SK-MEL-5 (cell line): ENCODE measurements at regions not wholly inside any gene's neighbourhood (a gene's known extent, or its start where the extent isn't known, plus 50 kb on each side); places are given as distances from the start of the nearest gene placed in this dataset.

Source experiments
- DNase-seq: peaks from one replicate; pipeline ENCODE4 v3.0.0-alpha.2; 2016; ENCODE audit warnings: low read depth, low spot score
- in situ Hi-C: cut with HindIII; loops from 2 replicates; pipeline ENCODE4 v1.10.0; 2016; ENCODE audit warnings: low sequenced_read_pairs, high pct_unique_total_duplicates, low pct_unique_long_range_greater_than_20kb

- in situ Hi-C loops = no loop called here
- no peak for DNase-seq
Measured at GRCh38 chr6:117072781-117073180, 192.6 kb upstream of the VGLL2 start.

GRCh38 chr6:117074672-117075071, 190.7 kb upstream of the VGLL2 start:
- no peak for DNase-seq
- in situ Hi-C loops = no loop called here

- no peak for DNase-seq
- in situ Hi-C loops = no loop called here
Measured at GRCh38 chr6:117075218-117075617, 190.1 kb upstream of the VGLL2 start.

- in situ Hi-C loops = no loop called here
- DNase-seq = no peak
Measured at GRCh38 chr6:117076076-117076475, 189.3 kb upstream of the VGLL2 start.

- in situ Hi-C loops = no loop called here
- no peak for DNase-seq
Measured at GRCh38 chr6:117077300-117077699, 188.1 kb upstream of the VGLL2 start.

GRCh38 chr6:117078624-117079023, 186.7 kb upstream of the VGLL2 start:
- no peak for DNase-seq
- in situ Hi-C loops = no loop called here

GRCh38 chr6:117079951-117080350, 185.4 kb upstream of the VGLL2 start:
- in situ Hi-C loops = no loop called here
- no peak for DNase-seq

GRCh38 chr6:117089604-117090003, 175.8 kb upstream of the VGLL2 start:
- no peak for DNase-seq
- in situ Hi-C loops = no loop called here

GRCh38 chr6:117110146-117110545, 155.2 kb upstream of the VGLL2 start:
- in situ Hi-C loops = no loop called here
- no peak for DNase-seq

GRCh38 chr6:117110737-117111136, 154.6 kb upstream of the VGLL2 start:
- in situ Hi-C loops = no loop called here
- no peak for DNase-seq

GRCh38 chr6:117117652-117118051, 147.7 kb upstream of the VGLL2 start:
- in situ Hi-C loops = no loop called here

GRCh38 chr6:117118490-117118889, 146.9 kb upstream of the VGLL2 start:
- in situ Hi-C loops = no loop called here
- DNase-seq = no peak

More at GRCh38 chr6:117117652-117118051, 147.7 kb upstream of the VGLL2 start:
- DNase-seq = no peak

- no peak for DNase-seq
- in situ Hi-C loops = no loop called here
Measured at GRCh38 chr6:117126213-117126612, 139.1 kb upstream of the VGLL2 start.

- no peak for DNase-seq
- in situ Hi-C loops = no loop called here
Measured at GRCh38 chr6:117128052-117128451, 137.3 kb upstream of the VGLL2 start.

- no peak for DNase-seq
- in situ Hi-C loops = no loop called here
Measured at GRCh38 chr6:117130125-117130524, 135.2 kb upstream of the VGLL2 start.

GRCh38 chr6:117136702-117137101, 128.7 kb upstream of the VGLL2 start:
- in situ Hi-C loops = no loop called here

GRCh38 chr6:117137711-117138110, 127.6 kb upstream of the VGLL2 start:
- in situ Hi-C loops = no loop called here
- DNase-seq = no peak

More at GRCh38 chr6:117136702-117137101, 128.7 kb upstream of the VGLL2 start:
- DNase-seq = no peak

- in situ Hi-C loops = no loop called here
- no peak for DNase-seq
Measured at GRCh38 chr6:117138425-117138824, 126.9 kb upstream of the VGLL2 start.

- in situ Hi-C loops = no loop called here
- DNase-seq = no peak
Measured at GRCh38 chr6:117138920-117139319, 126.4 kb upstream of the VGLL2 start.

- in situ Hi-C loops = no loop called here
- DNase-seq = no peak
Measured at GRCh38 chr6:117142142-117142541, 123.2 kb upstream of the VGLL2 start.
